HepG2 (cell line): ENCODE measurements at regions not wholly inside any gene's neighbourhood (a gene's known extent, or its start where the extent isn't known, plus 50 kb on each side); places are given as distances from the start of the nearest gene placed in this dataset.

Experiments
- ATAC-seq: fragments of 200-7000 bp; cut with Tn5 transposase; 3 replicates; pipeline ENCODE4 v1.9.1; 2020; ENCODE audit warnings: mild to moderate bottlenecking, moderate library complexity
- BruUV-seq: library from RNA; stranded (reverse); fragments of 400-500 nt; replicated peaks from 2 replicates; lab custom pipeline; 2021; lab: Mats Ljungman, UMichigan
- CTCF ChIA-PET: fragments of 300-600 bp; formaldehyde crosslinking; extraction: SDS; loops from one replicate; lab custom pipeline; 2021; ENCODE audit warnings: low total read pairs, inconsistent platforms, low intra/inter-chr PET ratio; lab: Yijun Ruan, JAX
- POLR2A ChIA-PET: fragments of 350-600 bp; sonication (Branson Sonifier 250); formaldehyde crosslinking; loops from one replicate; lab custom pipeline; 2020; ENCODE audit warnings: antibody characterized with exemption, inconsistent platforms; lab: Yijun Ruan, JAX
- DNase-seq: peaks from one replicate; pipeline ENCODE4 v3.0.0-alpha.2; 2015; ENCODE audit warnings: low spot score
- FAIRE-seq: peaks from 3 replicates; lab custom pipeline; 2011; peaks lifted over from hg19 to GRCh38; lab: Jason Lieb, UNC
- H2AFZ ChIP-seq: one replicate; pipeline ENCODE4 v1.6.1; 2011; ENCODE audit warnings: low read length, inconsistent platforms
- H3K27ac ChIP-seq: fragments of 300-600 bp; 3 replicates; pipeline ENCODE4 v1.8.0; 2011; ENCODE audit warnings: mixed run types, mild to moderate bottlenecking, mixed read lengths, low read length, inconsistent platforms; ENCODE audit not compliant: insufficient read depth; ENCODE audit errors: extremely low read length
- H3K27me3 ChIP-seq, 2 experiments: fragments of 200-600 bp in 1 of 2; 2 replicates in 1 of 2; 3 replicates in 1 of 2; pipeline versions ENCODE4 v1.6.0 to v1.8.0; 2011; ENCODE audit warnings: low read length in 2 of 2, mild to moderate bottlenecking in 2 of 2, moderate library complexity in 2 of 2, inconsistent platforms in 1 of 2; ENCODE audit not compliant: insufficient read depth in 2 of 2, control insufficient read depth in 1 of 2
- H3K36me3 ChIP-seq, 2 experiments: fragments of 200-600 bp in 1 of 2; replicated peaks in 1 of 2; 2 replicates in 1 of 2; 3 replicates in 1 of 2; pipeline versions ENCODE4 v1.5.1 to v1.8.0; 2011; ENCODE audit warnings: low read length in 2 of 2, inconsistent platforms in 1 of 2; ENCODE audit not compliant: insufficient read depth in 2 of 2, control insufficient read depth in 1 of 2
- H3K4me1 ChIP-seq: 2 replicates; pipeline ENCODE4 v1.5.1; 2012; ENCODE audit warnings: low read length, inconsistent platforms; ENCODE audit not compliant: insufficient read depth
- H3K4me2 ChIP-seq: 2 replicates; pipeline ENCODE4 v1.6.0; 2011; ENCODE audit warnings: low read depth, low read length, inconsistent platforms
- H3K4me3 ChIP-seq, 3 experiments: fragments of 200-600 bp in 1 of 3; sonication (generic), shearing (Covaris generic) in 1 of 3; replicated peaks in 1 of 3; 2 replicates each; pipeline ENCODE4 v1.5.1; 2011 to 2016; ENCODE audit warnings: low read length in 3 of 3, inconsistent platforms in 2 of 3, low read depth in 2 of 3, mild to moderate bottlenecking in 2 of 3, control low read depth in 1 of 3, mixed read lengths in 1 of 3; ENCODE audit not compliant: insufficient read depth in 1 of 3
- H3K79me2 ChIP-seq: one replicate; pipeline ENCODE4 v1.6.1; 2011; ENCODE audit warnings: low read length, inconsistent platforms; ENCODE audit not compliant: insufficient read depth
- H3K9ac ChIP-seq: 2 replicates; pipeline ENCODE4 v1.6.0; 2011; ENCODE audit warnings: mild to moderate bottlenecking, low read depth, low read length, inconsistent platforms; ENCODE audit not compliant: insufficient read depth
- H3K9me3 ChIP-seq: 2 replicates; pipeline ENCODE4 v1.5.1; 2012; ENCODE audit warnings: mild to moderate bottlenecking, low read length
- H4K20me1 ChIP-seq: 2 replicates; pipeline ENCODE4 v1.6.0; 2011; ENCODE audit warnings: inconsistent platforms, mild to moderate bottlenecking, low read length, moderate library complexity; ENCODE audit not compliant: insufficient read depth
- ELK4 ChIP-seq: sonication (generic); formaldehyde crosslinking; IDR thresholded peaks from 2 replicates; pipeline ENCODE4 v1.9.0; 2021; ENCODE audit warnings: missing genetic modification reagents, borderline replicate concordance
- IRF2 ChIP-seq: IDR thresholded peaks from 2 replicates; pipeline ENCODE4 v1.6.1; 2018; ENCODE audit warnings: missing genetic modification reagents, missing compliant biosample characterization
- KMT2B ChIP-seq: IDR thresholded peaks from 2 replicates; pipeline ENCODE4 v1.6.1; 2016; ENCODE audit warnings: missing genetic modification reagents, missing compliant biosample characterization
- MBD4 ChIP-seq: IDR thresholded peaks from 2 replicates; pipeline ENCODE4 v1.6.1; 2012; ENCODE audit warnings: low read length, inconsistent platforms, borderline replicate concordance
- PRDM15 ChIP-seq: sonication (generic); formaldehyde crosslinking; IDR thresholded peaks from 2 replicates; pipeline ENCODE4 v1.4.0; 2020; ENCODE audit warnings: missing genetic modification reagents
- PRPF4 ChIP-seq: fragments of 200-400 bp; formaldehyde crosslinking; IDR thresholded peaks from 2 replicates; pipeline ENCODE4 v1.6.1; 2016; ENCODE audit warnings: low read length, low read depth; ENCODE audit not compliant: poor library complexity, severe bottlenecking
- SMAD1 ChIP-seq: sonication (generic); formaldehyde crosslinking; IDR thresholded peaks from 2 replicates; pipeline ENCODE4 v1.4.0; 2020; ENCODE audit warnings: missing genetic modification reagents, low read depth, mild to moderate bottlenecking, borderline replicate concordance
- TFDP2 ChIP-seq: sonication (generic); formaldehyde crosslinking; IDR thresholded peaks from 2 replicates; pipeline ENCODE4 v1.4.0; 2020; ENCODE audit warnings: missing genetic modification reagents
- ZNF136 ChIP-seq: sonication (generic); formaldehyde crosslinking; IDR thresholded peaks from 2 replicates; pipeline ENCODE4 v1.8.1; 2022; ENCODE audit warnings: low read depth, mild to moderate bottlenecking, moderate library complexity, missing genetic modification reagents
- ZNF614 ChIP-seq: IDR thresholded peaks from 2 replicates; pipeline ENCODE4 v1.6.1; 2018; ENCODE audit warnings: missing biosample characterization, missing genetic modification reagents, inconsistent platforms, borderline replicate concordance
- WGBS: methylation state at CpG from one replicate; pipeline ENCODE4 v1.1.6; 2017; ENCODE audit warnings: low lambda C conversion rate; 5-methylcytosine and 5-hydroxymethylcytosine counted together
- in situ Hi-C: cut with HindIII; loops from 2 replicates; pipeline ENCODE4 v1.10.0; 2017; ENCODE audit warnings: low pct_unique_long_range_greater_than_20kb; ENCODE audit not compliant: extremely low pct_ligation_motif_present
- intact Hi-C: fragments of 100-400 bp; cut with micrococcal nuclease; formaldehyde crosslinking; loops from one replicate; pipeline ENCODE4 v1.10.0; 2022; ENCODE audit not compliant: unreplicated experiment

GRCh38 chr11:91967691-91968045, 256.9 kb upstream of the FAT3 start:
- POLR2A ChIA-PET: no interaction called here

More at GRCh38 chr11:91967691-91968045, 256.9 kb upstream of the FAT3 start:
- CTCF ChIA-PET: no interaction called here
- no peak overlapping the region for H3K27ac ChIP-seq
- no peak overlapping the region for H2AFZ ChIP-seq
- ATAC-seq (no peak), FAIRE-seq (no peak), DNase-seq (no peak)
- BruUV-seq: no TSS peak
- no peaks in the 10 kb centered on the region for H3K27me3 ChIP-seq
- in situ Hi-C loops (no loop called here), intact Hi-C loops (no loop called here)
- H3K4me3 ChIP-seq: no peak overlapping the region
- H3K9me3 ChIP-seq: peaks cover 76% of the 10 kb centered on the region
- 41% methylated on average over 2 of the region's 2 CpGs for WGBS
- no peaks in the 10 kb centered on the region for H3K4me1 ChIP-seq
- H3K79me2 ChIP-seq: no peaks in the 10 kb centered on the region
- H3K4me2 ChIP-seq: no peak overlapping the region
- no peaks in the 10 kb centered on the region for H4K20me1 ChIP-seq
- TF ChIP-seq PRPF4 (no peak), MBD4 (no peak), ZNF136 (CRISPR knock-in tag) (no peak), ELK4 (CRISPR knock-in tag) (no peak), TFDP2 (CRISPR knock-in tag) (no peak), ZNF614 (CRISPR knock-in tag) (no peak), IRF2 (CRISPR knock-in tag) (no peak), KMT2B (CRISPR knock-in tag) (no peak), SMAD1 (no peak), PRDM15 (CRISPR knock-in tag) (no peak)
- H3K9ac ChIP-seq: no peak overlapping the region
- H3K36me3 ChIP-seq: no peaks in the 10 kb centered on the region
